ENCODE measurements at regions not wholly inside any gene's neighbourhood (a gene's known extent, or its start where the extent isn't known, plus 50 kb on each side); places are given as distances from the start of the nearest gene placed in this dataset.

- DNase-seq, result no peak
These were observed 127.2 kb upstream of the SMIM21 start for GRCh38 chr18:75554644-75555185.

GRCh38 chr18:75554176-75554575 lies 126.7 kb upstream of the SMIM21 start:
- no peak for DNase-seq

GRCh38 chr18:75553021-75553420 lies 125.5 kb upstream of the SMIM21 start:
- DNase-seq, result no peak

GRCh38 chr18:75551071-75551470 lies 123.6 kb upstream of the SMIM21 start:
- DNase-seq, result peak; percentile 7

DNA sequence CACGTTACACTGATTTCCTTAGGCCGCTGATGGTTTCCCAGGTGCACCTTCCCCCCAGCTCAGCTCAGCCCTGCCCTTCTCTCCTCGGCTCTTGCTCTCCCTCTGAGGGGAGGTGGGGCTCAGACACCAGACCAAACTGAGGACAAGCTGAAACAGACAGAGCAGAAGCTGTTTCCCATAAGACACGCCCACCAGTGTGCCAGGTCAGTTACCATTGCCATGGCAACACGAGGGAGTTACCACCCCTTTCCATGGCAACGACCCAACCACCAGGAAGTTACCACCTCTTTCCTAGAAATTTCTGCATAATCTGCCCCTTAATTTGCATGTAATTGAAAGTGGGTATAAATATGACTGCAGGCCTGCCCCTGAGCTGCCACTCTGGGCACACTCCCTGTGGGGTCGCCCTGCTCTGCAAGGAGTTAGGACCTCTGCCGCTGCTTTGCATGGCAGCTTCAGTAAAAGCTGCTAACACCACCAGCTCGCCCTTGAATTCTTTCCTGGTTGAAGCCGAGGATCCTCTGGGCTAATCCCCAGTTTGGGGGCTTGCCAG lies 120.9 kb upstream of the SMIM21 start:
- DNase-seq, result no peak

DNA sequence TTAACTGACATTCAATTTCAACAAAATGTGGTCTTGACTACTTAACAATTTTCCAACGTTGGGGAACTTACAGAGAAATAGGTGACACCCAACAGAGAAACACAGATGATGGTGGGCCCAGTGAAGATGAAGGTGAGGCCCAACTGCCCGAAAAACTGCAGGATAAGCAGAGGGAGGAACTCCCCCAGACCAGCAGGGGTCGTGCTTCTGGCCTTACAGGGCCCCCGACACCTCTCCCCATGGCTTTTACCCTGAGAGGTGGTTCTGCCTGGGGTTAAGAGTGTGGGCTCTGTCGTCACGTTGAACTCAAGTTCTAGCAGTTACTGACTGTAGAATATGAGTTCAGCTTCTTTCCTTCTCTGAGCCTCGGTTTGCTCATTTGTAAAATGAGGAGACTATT lies 119.5 kb upstream of the SMIM21 start:
- no peak for DNase-seq

DNA sequence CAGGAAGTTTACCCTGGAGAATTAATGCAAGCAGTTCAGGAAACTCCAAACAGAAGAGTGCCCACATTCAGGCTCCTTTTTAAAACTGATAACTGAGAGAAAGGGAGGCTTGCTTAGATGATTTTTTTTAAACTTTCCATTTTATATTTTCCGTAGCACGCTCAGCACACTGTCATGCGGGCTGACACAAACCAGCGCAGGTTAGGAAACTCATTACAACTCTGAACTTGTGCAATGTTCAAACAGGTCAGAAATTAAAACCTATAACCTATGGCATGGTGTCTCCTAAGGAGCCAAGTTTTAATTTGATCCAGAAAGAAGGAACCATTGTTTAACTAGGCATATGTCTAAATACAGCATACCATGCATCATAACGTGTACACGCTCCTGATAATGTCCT lies 117.7 kb upstream of the SMIM21 start:
- no peak for DNase-seq

DNA sequence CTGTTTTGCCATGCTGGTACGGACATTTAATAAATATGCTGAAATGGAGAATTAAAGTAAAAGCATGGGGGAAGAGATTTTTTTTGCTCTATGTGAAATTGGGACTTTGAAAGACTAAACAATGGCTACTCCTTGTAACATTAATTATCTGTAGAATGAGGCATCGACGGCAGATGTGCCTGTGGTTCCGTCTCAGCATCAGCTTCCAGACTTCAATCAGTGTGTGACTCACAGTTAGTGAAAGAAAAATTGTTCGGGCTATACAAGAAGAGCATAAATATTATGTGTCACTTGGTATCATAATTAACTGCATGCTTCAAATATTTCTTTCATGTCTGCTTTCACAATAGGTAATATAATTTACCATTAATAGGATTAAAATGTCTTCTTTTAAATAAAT lies 117.0 kb upstream of the SMIM21 start:
- DNase-seq, result no peak

GRCh38 chr18:75544051-75544481 lies 116.6 kb upstream of the SMIM21 start:
- DNase-seq, result no peak

GRCh38 chr18:75538727-75539126 lies 111.2 kb upstream of the SMIM21 start:
- DNase-seq, result no peak

GRCh38 chr18:75533950-75534349 lies 106.4 kb upstream of the SMIM21 start:
- DNase-seq, result no peak

GRCh38 chr18:75533209-75533608 lies 105.7 kb upstream of the SMIM21 start:
- DNase-seq, result no peak

DNA sequence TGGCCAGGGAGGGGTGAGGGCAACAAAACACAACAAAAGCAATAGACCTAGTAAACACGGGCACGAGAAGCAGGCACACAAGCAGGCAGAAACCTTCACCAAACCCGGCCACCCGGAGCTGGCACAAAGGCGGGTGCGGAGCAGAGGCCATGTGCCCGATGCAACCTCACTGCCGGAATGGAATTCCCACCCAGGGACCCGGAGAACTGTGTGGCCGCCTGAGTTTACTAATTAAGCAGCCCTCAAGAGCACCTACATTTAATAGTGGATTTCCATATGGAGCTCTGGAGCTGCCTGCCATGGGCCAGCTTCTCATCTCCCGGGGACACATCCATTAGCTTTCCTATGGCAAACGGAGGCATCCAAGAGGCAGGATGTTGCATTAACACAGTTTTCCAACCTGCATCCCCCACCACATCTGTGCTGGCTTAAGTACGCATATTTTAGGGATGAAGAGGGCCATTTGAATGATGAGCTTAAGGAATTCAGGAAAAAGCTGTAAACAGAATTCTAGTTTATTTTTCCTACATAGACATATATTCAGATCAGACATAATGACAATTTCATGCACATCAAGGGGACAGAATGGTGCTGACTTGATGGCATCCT lies 104.5 kb upstream of the SMIM21 start:
- no peak for DNase-seq

DNA sequence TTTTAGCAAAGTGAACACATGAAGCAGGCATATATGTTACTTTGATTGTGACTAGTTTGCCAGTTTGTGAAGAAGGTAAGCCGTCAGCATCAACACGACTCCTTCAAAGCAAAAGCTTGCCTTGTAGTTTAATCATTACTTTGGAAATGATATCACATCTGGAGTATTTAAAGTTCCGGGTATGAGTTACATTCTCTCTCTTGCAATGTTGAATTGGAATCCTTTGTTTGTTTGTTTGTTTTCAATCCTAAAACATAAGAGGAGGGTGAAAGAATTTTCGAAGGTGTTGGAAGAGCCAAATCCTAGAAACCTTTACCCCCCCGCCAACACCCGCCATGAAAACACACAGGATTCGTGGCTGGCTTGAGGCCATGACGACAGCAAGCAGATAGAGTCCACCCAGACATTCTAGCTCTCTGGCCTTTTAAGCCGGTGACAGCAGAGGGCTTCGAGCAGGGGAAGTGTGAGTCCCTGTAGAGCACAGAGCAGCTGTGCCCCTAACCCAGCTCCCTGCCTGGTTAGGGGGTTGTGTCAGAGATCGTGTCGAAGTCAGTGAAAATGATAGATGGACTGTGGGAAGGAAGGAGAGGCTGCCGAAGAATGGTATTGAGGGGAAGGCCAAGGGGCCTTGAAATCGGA lies 103.8 kb upstream of the SMIM21 start:
- DNase-seq, result no peak

- DNase-seq, result no peak
These were observed 103.2 kb upstream of the SMIM21 start for GRCh38 chr18:75530566-75531211.

GRCh38 chr18:75530118-75530517 lies 102.6 kb upstream of the SMIM21 start:
- DNase-seq, result no peak

GRCh38 chr18:75529394-75529793 lies 101.9 kb upstream of the SMIM21 start:
- DNase-seq, result no peak

DNA sequence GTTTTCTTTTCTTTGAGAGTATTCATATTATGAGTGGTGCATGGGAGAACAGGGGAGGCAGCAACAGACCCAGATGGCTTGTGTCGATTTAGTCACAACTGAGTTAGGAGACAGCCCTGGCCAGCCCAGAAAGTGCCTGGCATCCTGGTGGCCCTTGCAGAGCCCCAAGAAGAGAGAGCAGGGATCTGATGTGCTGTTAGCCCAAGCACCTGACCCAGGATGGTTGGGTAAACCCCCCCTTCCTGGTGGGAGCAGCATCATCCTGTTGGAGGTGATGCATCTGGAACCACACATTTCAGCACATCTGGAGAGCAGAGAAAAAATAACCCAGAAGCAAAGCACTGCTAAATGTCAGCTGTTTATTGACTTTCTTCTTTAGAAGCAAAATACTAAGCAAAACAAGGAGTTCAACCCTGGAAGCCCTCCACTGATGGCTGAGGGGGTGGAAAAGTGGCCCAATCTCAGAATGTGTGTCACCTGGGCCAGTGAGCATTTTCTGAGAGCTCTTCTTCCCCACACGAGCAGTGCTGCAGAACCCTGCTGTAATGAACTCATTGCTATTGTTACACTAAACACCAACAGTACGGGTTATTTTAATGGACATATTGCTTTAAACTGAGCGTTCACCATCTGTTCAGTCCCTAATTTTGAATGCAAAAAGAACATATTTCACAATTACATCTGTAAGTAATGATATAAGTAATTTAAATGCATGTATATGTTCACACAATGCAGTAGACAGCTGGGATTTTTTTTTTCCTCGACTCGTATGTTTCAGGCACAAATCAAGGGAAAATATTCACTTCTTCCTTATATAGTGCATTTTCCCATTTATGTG lies 100.6 kb upstream of the SMIM21 start:
- no peak for DNase-seq

GRCh38 chr18:75526038-75526437 lies 98.5 kb upstream of the SMIM21 start:
- DNase-seq, result no peak

- no peak for DNase-seq
These were observed 97.8 kb upstream of the SMIM21 start for GRCh38 chr18:75525331-75525730.

GRCh38 chr18:75524841-75525240 lies 97.3 kb upstream of the SMIM21 start:
- DNase-seq, result no peak

DNA sequence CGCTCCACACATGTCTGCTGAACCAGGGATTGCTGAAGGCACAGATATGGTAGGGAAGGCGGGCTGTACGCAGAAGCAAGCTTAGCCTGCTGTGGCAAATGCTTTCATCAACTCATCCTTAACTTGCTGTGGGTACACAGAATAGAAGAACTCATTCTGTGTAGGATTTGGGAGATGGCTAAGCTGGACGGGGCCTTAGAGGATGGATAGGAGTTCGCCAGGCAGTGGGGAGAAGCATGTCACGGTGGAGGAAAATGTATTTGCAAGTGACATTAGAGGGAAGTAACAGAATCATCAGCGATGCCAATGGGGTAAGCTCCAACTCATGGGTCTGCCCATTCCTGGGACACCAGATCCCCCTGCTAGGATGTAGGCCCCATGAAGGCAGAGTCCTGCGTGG lies 96.7 kb upstream of the SMIM21 start:
- no peak for DNase-seq

DNA sequence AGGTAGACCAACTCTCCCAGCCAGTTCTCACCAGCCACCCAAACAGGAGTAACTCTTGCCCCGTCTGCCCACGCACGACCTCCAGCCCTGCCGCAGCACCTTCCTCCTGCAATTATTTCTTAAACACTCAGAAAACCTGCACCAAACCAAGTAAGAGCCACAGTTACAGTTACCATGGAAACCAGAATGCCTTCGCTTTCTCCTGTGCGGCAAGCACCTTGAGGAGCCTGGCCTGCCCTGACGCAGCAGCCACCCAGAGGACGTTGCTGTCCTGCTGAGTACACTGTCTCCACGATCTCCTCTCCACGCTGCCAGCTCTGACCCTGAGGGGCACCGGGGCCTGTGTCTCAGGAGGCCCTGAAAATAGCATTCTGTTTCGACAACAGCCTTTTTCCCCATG lies 94.3 kb upstream of the SMIM21 start:
- DNase-seq, result no peak
